NCI-H2227 treated with DMSO at 0.1 percent for 48 hours (cell line): ENCODE measurements at regions not wholly inside any gene's neighbourhood (a gene's known extent, or its start where the extent isn't known, plus 50 kb on each side); places are given as distances from the start of the nearest gene placed in this dataset.

Source experiments
- DNase-seq: peaks from one replicate; lab custom pipeline; 2025; lab: John Stamatoyannopoulos, UW

GRCh38 chr6:80728101-80728750 lies 621.8 kb downstream of the BCKDHB start:
- no peak for DNase-seq

GRCh38 chr6:80725156-80725930 lies 618.9 kb downstream of the BCKDHB start:
- DNase-seq: no peak

GRCh38 chr6:80720824-80721223 lies 614.4 kb downstream of the BCKDHB start:
- DNase-seq: no peak

GRCh38 chr6:80714513-80714912 lies 608.0 kb downstream of the BCKDHB start:
- DNase-seq: no peak

- no peak for DNase-seq
Measured at GRCh38 chr6:80698459-80698858, 592.0 kb downstream of the BCKDHB start.

- DNase-seq: no peak
Measured at GRCh38 chr6:80696268-80696667, 589.8 kb downstream of the BCKDHB start.

GRCh38 chr6:80690551-80691131 lies 584.2 kb downstream of the BCKDHB start:
- DNase-seq: no peak

GRCh38 chr6:80689716-80690395 lies 583.4 kb downstream of the BCKDHB start:
- DNase-seq: no peak

GRCh38 chr6:80679992-80680391 lies 573.5 kb downstream of the BCKDHB start:
- no peak for DNase-seq

GRCh38 chr6:80676386-80676785 lies 569.9 kb downstream of the BCKDHB start:
- DNase-seq: no peak

- DNase-seq: no peak
Measured at GRCh38 chr6:80674669-80675068, 568.2 kb downstream of the BCKDHB start.

GRCh38 chr6:80673367-80673766 lies 566.9 kb downstream of the BCKDHB start:
- DNase-seq: no peak

GRCh38 chr6:80667006-80667405 lies 560.5 kb downstream of the BCKDHB start:
- no peak for DNase-seq

GRCh38 chr6:80658926-80659325 lies 552.5 kb downstream of the BCKDHB start:
- DNase-seq: no peak

GRCh38 chr6:80647156-80647555 lies 540.7 kb downstream of the BCKDHB start:
- DNase-seq: no peak

GRCh38 chr6:80643881-80644280 lies 537.4 kb downstream of the BCKDHB start:
- no peak for DNase-seq

- no peak for DNase-seq
Measured at GRCh38 chr6:80642452-80642851, 536.0 kb downstream of the BCKDHB start.

- DNase-seq: no peak
Measured at GRCh38 chr6:80641591-80641990, 535.1 kb downstream of the BCKDHB start.

GRCh38 chr6:80640176-80640575 lies 533.7 kb downstream of the BCKDHB start:
- no peak for DNase-seq

GRCh38 chr6:80639181-80639629 lies 532.7 kb downstream of the BCKDHB start:
- no peak for DNase-seq

- DNase-seq: peak; percentile 31
Measured at GRCh38 chr6:80638213-80639055, 532.0 kb downstream of the BCKDHB start.

GRCh38 chr6:80637312-80637711 lies 530.8 kb downstream of the BCKDHB start:
- DNase-seq: no peak
